ENCODE measurements at regions not wholly inside any gene's neighbourhood (a gene's known extent, or its start where the extent isn't known, plus 50 kb on each side); places are given as distances from the start of the nearest gene placed in this dataset.

GRCh38 chr1:2891923-2892448 lies 90.5 kb upstream of the TTC34 start:
- Mint-ChIP-seq H3K27ac (no peak overlapping the region), H3K36me3 (ENCODE audit: low read depth) (no peaks in the 10 kb centered on the region), H3K4me3 (no peak overlapping the region), H3K9me3 (no peaks in the 10 kb centered on the region), H3K27me3 (peaks cover 12% of the 10 kb centered on the region), H3K4me1 (peaks cover 3% of the 10 kb centered on the region)
- POLR2A ChIA-PET = no interaction called here
- DNase-seq (no peak), ATAC-seq (ENCODE audit: low read depth) (no peak)
- CTCF ChIA-PET = no interaction called here
- TF ChIP-seq CTCF (IDR thresholded peaks at IDR 0.05) = no peak
- intact Hi-C loops (cut with micrococcal nuclease) = no loop called here

- H3K27me3 Mint-ChIP-seq = peaks cover 6% of the 10 kb centered on the region
- DNase-seq (no peak), ATAC-seq (ENCODE audit: low read depth) (no peak)
- no peak for TF ChIP-seq CTCF (IDR thresholded peaks at IDR 0.05)
- intact Hi-C loops (cut with micrococcal nuclease) = no loop called here
- no peak overlapping the region for H3K27ac Mint-ChIP-seq
- ChIA-PET CTCF (no interaction called here), POLR2A (no interaction called here)
- no peak overlapping the region for H3K4me3 Mint-ChIP-seq
- H3K4me1 Mint-ChIP-seq = no peaks in the 10 kb centered on the region
- H3K36me3 Mint-ChIP-seq (ENCODE audit: low read depth) = no peaks in the 10 kb centered on the region
- no peaks in the 10 kb centered on the region for H3K9me3 Mint-ChIP-seq
These were observed 92.1 kb upstream of the TTC34 start for GRCh38 chr1:2893473-2894120.

- Mint-ChIP-seq H3K36me3 (ENCODE audit: low read depth) (no peaks in the 10 kb centered on the region), H3K4me1 (no peaks in the 10 kb centered on the region), H3K4me3 (no peak overlapping the region), H3K27me3 (no peaks in the 10 kb centered on the region), H3K9me3 (no peaks in the 10 kb centered on the region), H3K27ac (no peak overlapping the region)
- ChIA-PET CTCF (no interaction called here), POLR2A (no interaction called here)
- intact Hi-C loops (cut with micrococcal nuclease) = no loop called here
- DNase-seq (no peak), ATAC-seq (ENCODE audit: low read depth) (no peak)
- no peak for TF ChIP-seq CTCF (IDR thresholded peaks at IDR 0.05)
These were observed 93.0 kb upstream of the TTC34 start for GRCh38 chr1:2894381-2895041.

GRCh38 chr1:2896824-2897223 lies 95.3 kb upstream of the TTC34 start:
- ChIA-PET POLR2A (no interaction called here), CTCF (no interaction called here)
- ATAC-seq (ENCODE audit: low read depth) (no peak), DNase-seq (no peak)
- H3K27ac Mint-ChIP-seq = no peak overlapping the region
- H3K4me3 Mint-ChIP-seq = no peak overlapping the region
- intact Hi-C loops (cut with micrococcal nuclease) = no loop called here
- H3K9me3 Mint-ChIP-seq = no peaks in the 10 kb centered on the region
- H3K36me3 Mint-ChIP-seq (ENCODE audit: low read depth) = no peaks in the 10 kb centered on the region
- no peak for TF ChIP-seq CTCF (IDR thresholded peaks at IDR 0.05)
- no peaks in the 10 kb centered on the region for H3K27me3 Mint-ChIP-seq
- no peaks in the 10 kb centered on the region for H3K4me1 Mint-ChIP-seq

- ChIA-PET CTCF (no interaction called here), POLR2A (no interaction called here)
- no peaks in the 10 kb centered on the region for H3K36me3 Mint-ChIP-seq (ENCODE audit: low read depth)
- no peak for ATAC-seq (ENCODE audit: low read depth)
- intact Hi-C loops (cut with micrococcal nuclease) = no loop called here
- no peaks in the 10 kb centered on the region for H3K27me3 Mint-ChIP-seq
- no peak for DNase-seq
- no peak for TF ChIP-seq CTCF (IDR thresholded peaks at IDR 0.05)
- H3K27ac Mint-ChIP-seq = no peak overlapping the region
- H3K4me1 Mint-ChIP-seq = no peaks in the 10 kb centered on the region
- no peak overlapping the region for H3K4me3 Mint-ChIP-seq
- H3K9me3 Mint-ChIP-seq = no peaks in the 10 kb centered on the region
These were observed 101.7 kb upstream of the TTC34 start for GRCh38 chr1:2903226-2903625.

Measured in activated B cell treated with CpG ODN at 0.5 μM for 24 hours (primary cell).